HepG2 (cell line): ENCODE measurements at regions not wholly inside any gene's neighbourhood (a gene's known extent, or its start where the extent isn't known, plus 50 kb on each side); places are given as distances from the start of the nearest gene placed in this dataset.

Experiments used
- BCL6 ChIP-seq: IDR thresholded peaks from 2 replicates; pipeline ENCODE4 v1.6.1; 2016; ENCODE audit warnings: missing genetic modification reagents, missing compliant biosample characterization
- CCAR2 ChIP-seq: fragments of 200-400 bp; formaldehyde crosslinking; optimal IDR thresholded peaks from 2 replicates; pipeline ENCODE3; 2018; ENCODE audit warnings: low read depth, mild to moderate bottlenecking, low read length, moderate library complexity
- CCDC6 ChIP-seq: sonication (generic); formaldehyde crosslinking; IDR thresholded peaks from 2 replicates; pipeline ENCODE4 v1.8.1; 2022; ENCODE audit warnings: mild to moderate bottlenecking, missing genetic modification reagents, moderate library complexity
- CTCF ChIP-seq: sonication (generic); formaldehyde crosslinking; IDR thresholded peaks from 2 replicates; pipeline ENCODE4 v1.5.0; 2020; ENCODE audit warnings: mild to moderate bottlenecking, missing genetic modification reagents, moderate library complexity
- NCOA2 ChIP-seq: sonication (generic); formaldehyde crosslinking; IDR thresholded peaks from 2 replicates; pipeline ENCODE4 v1.8.0; 2022; ENCODE audit warnings: inconsistent platforms
- RXRA ChIP-seq: sonication (generic); formaldehyde crosslinking; IDR thresholded peaks from 2 replicates; pipeline ENCODE4 v1.5.1; 2020; ENCODE audit warnings: missing genetic modification reagents
- STAG1 ChIP-seq: sonication (generic); formaldehyde crosslinking; IDR thresholded peaks from 2 replicates; pipeline ENCODE4 v1.4.0; 2020; ENCODE audit warnings: missing genetic modification reagents
- ZNF362 ChIP-seq: sonication (generic); formaldehyde crosslinking; IDR thresholded peaks from 2 replicates; pipeline ENCODE4 v1.4.0; 2020; ENCODE audit warnings: missing genetic modification reagents, mild to moderate bottlenecking, borderline replicate concordance

GRCh38 chr13:20350382-20350763 lies 118.3 kb upstream of the GJB6 start:
- no peak for TF ChIP-seq ZNF362 (CRISPR knock-in tag)
- no peak for TF ChIP-seq CCDC6 (CRISPR knock-in tag)
- TF ChIP-seq STAG1 (CRISPR knock-in tag): no peak
- no peak for TF ChIP-seq CTCF (CRISPR knock-in tag)
- no peak for TF ChIP-seq RXRA (CRISPR knock-in tag)
- no peak for TF ChIP-seq CCAR2
- TF ChIP-seq NCOA2 (CRISPR knock-in tag): no peak
- TF ChIP-seq BCL6 (CRISPR knock-in tag): no peak
